ENCODE measurements at regions not wholly inside any gene's neighbourhood (a gene's known extent, or its start where the extent isn't known, plus 50 kb on each side); places are given as distances from the start of the nearest gene placed in this dataset.
"Not testable (repeated sequence)": the region's sequence is repeated elsewhere in the genome, so short reads cannot be mapped to it uniquely, and the experiment has no call there.

GRCh38 chr22:48070760-48071159 is 1308.3 kb downstream of the TBC1D22A start:
- DNase-seq (ENCODE audit: low spot score) (no peak), ATAC-seq (ENCODE audit: low FRiP score) (no peak)
- no peak for TF ChIP-seq CTCF (IDR thresholded peaks at IDR 0.05)

GRCh38 chr22:48070083-48070482 is 1307.6 kb downstream of the TBC1D22A start:
- no peak for ATAC-seq (ENCODE audit: low FRiP score)
- no peak for TF ChIP-seq CTCF (IDR thresholded peaks at IDR 0.05)
- no peak for DNase-seq (ENCODE audit: low spot score)

- TF ChIP-seq CTCF (IDR thresholded peaks at IDR 0.05), result no peak
- no peak for DNase-seq (ENCODE audit: low spot score)
- no peak for ATAC-seq (ENCODE audit: low FRiP score)
Observed at GRCh38 chr22:48069256-48069655, 1306.8 kb downstream of the TBC1D22A start.

- no peak for ATAC-seq (ENCODE audit: low FRiP score)
- TF ChIP-seq CTCF (IDR thresholded peaks at IDR 0.05), result no peak
- DNase-seq (ENCODE audit: low spot score), result no peak
Observed at GRCh38 chr22:48068323-48068885, 1306.0 kb downstream of the TBC1D22A start.

GRCh38 chr22:48065892-48066291 is 1303.4 kb downstream of the TBC1D22A start:
- DNase-seq (ENCODE audit: low spot score) (no peak), ATAC-seq (ENCODE audit: low FRiP score) (no peak)
- TF ChIP-seq CTCF (IDR thresholded peaks at IDR 0.05), result no peak

- no peak for TF ChIP-seq CTCF (IDR thresholded peaks at IDR 0.05)
- no peak for ATAC-seq (ENCODE audit: low FRiP score)
- no peak for DNase-seq (ENCODE audit: low spot score)
Observed at GRCh38 chr22:48061726-48062125, 1299.3 kb downstream of the TBC1D22A start.

GRCh38 chr22:48060266-48060665 is 1297.8 kb downstream of the TBC1D22A start:
- ATAC-seq (ENCODE audit: low FRiP score) (no peak), DNase-seq (ENCODE audit: low spot score) (no peak)
- no peak for TF ChIP-seq CTCF (IDR thresholded peaks at IDR 0.05)

GRCh38 chr22:48059521-48059920 is 1297.1 kb downstream of the TBC1D22A start:
- not testable (repeated sequence) for ATAC-seq (ENCODE audit: low FRiP score); DNase-seq (ENCODE audit: low spot score)

All from omental fat pad (tissue), 3 donors.